H1 (cell line): ENCODE measurements at regions not wholly inside any gene's neighbourhood (a gene's known extent, or its start where the extent isn't known, plus 50 kb on each side); places are given as distances from the start of the nearest gene placed in this dataset.
A peak's percentile ranks its signal among the peaks of the same experiment; 100 is the strongest.

ENCODE experiments used
- CTCF ChIA-PET: fragments of 300-600 bp; sonication (Branson Sonifier 250); formaldehyde crosslinking; loops from one replicate; lab custom pipeline; 2021; ENCODE audit not compliant: partially characterized antibody; lab: Charles Lee
- POLR2A ChIA-PET: fragments of 300-600 bp; sonication (Branson Sonifier 250); formaldehyde crosslinking; loops from one replicate; lab custom pipeline; 2021; ENCODE audit warnings: inconsistent platforms; ENCODE audit not compliant: partially characterized antibody; lab: Charles Lee
- DNase-seq, 2 experiments: peaks; one replicate each; pipeline versions ENCODE4 v3.0.0 to v3.0.0-alpha.2; 2010 to 2022; ENCODE audit warnings: low spot score in 2 of 2, low read depth in 1 of 2, mixed read lengths in 1 of 2
- FAIRE-seq: peaks from 2 replicates; lab custom pipeline; 2011; peaks lifted over from hg19 to GRCh38; lab: Jason Lieb, UNC
- H2AFZ ChIP-seq: 2 replicates; pipeline ENCODE4 v1.8.1; 2012; ENCODE audit warnings: low read length, inconsistent platforms
- H2AK5ac ChIP-seq: 2 replicates; pipeline ENCODE4 v1.6.1; 2013; ENCODE audit warnings: low read depth, low read length
- H2BK120ac ChIP-seq: replicated peaks from 2 replicates; pipeline ENCODE3; 2013; ENCODE audit warnings: low read depth, low read length, inconsistent platforms
- H2BK12ac ChIP-seq: 2 replicates; pipeline ENCODE4 v1.6.1; 2013; ENCODE audit warnings: low read depth, low read length
- H2BK15ac ChIP-seq: 2 replicates; pipeline ENCODE4 v1.6.1; 2013; ENCODE audit warnings: low read length
- H2BK20ac ChIP-seq: 2 replicates; pipeline ENCODE4 v1.6.1; 2013; ENCODE audit warnings: low read length
- H2BK5ac ChIP-seq: 2 replicates; pipeline ENCODE4 v1.6.1; 2013; ENCODE audit warnings: low read depth, low read length
- H3K14ac ChIP-seq: 2 replicates; pipeline ENCODE4 v1.6.1; 2013; ENCODE audit warnings: inconsistent platforms; ENCODE audit not compliant: insufficient read length
- H3K18ac ChIP-seq: 2 replicates; pipeline ENCODE4 v1.6.1; 2013; ENCODE audit warnings: low read length; ENCODE audit errors: extremely low read depth
- H3K23ac ChIP-seq: 2 replicates; pipeline ENCODE4 v1.6.1; 2013; ENCODE audit warnings: inconsistent platforms; ENCODE audit not compliant: insufficient read length
- H3K23me2 ChIP-seq: 2 replicates; pipeline ENCODE4 v1.6.1; 2013; ENCODE audit warnings: low read depth, low read length
- H3K27ac ChIP-seq: 2 replicates; pipeline ENCODE4 v1.6.1; 2011; ENCODE audit warnings: low read depth, low read length, inconsistent platforms
- H3K27me3 ChIP-seq, 4 experiments: replicated peaks in 1 of 4; 1 replicate in 1 of 4; 2 replicates in 3 of 4; pipeline versions ENCODE4 v1.6.1 to v1.8.1; 2011 to 2013; ENCODE audit warnings: low read length in 3 of 4, mild to moderate bottlenecking in 3 of 4, inconsistent platforms in 2 of 4, mixed read lengths in 2 of 4, moderate library complexity in 1 of 4; ENCODE audit not compliant: control insufficient read depth in 3 of 4, insufficient read depth in 3 of 4; ENCODE audit errors: extremely low read depth in 1 of 4
- H3K36me3 ChIP-seq, 4 experiments: 2 replicates each; pipeline versions ENCODE4 v1.6.1 to v1.8.1; 2011 to 2013; ENCODE audit warnings: mild to moderate bottlenecking in 4 of 4, low read length in 3 of 4, moderate library complexity in 2 of 4, control low read depth in 1 of 4, inconsistent platforms in 1 of 4; ENCODE audit not compliant: insufficient read depth in 4 of 4, control insufficient read depth in 2 of 4
- H3K4ac ChIP-seq: replicated peaks from 2 replicates; pipeline ENCODE3; 2013; ENCODE audit warnings: low read length, low read depth, mixed read lengths, inconsistent platforms; ENCODE audit not compliant: insufficient read length
- H3K4me1 ChIP-seq, 4 experiments: replicated peaks in 1 of 4; 1 replicate in 1 of 4; 2 replicates in 3 of 4; pipeline versions ENCODE4 v1.6.1 to v1.8.1; 2011 to 2013; ENCODE audit warnings: low read length in 3 of 4, inconsistent platforms in 2 of 4, mixed read lengths in 1 of 4; ENCODE audit not compliant: insufficient read depth in 4 of 4, control insufficient read depth in 3 of 4
- H3K4me2 ChIP-seq, 2 experiments: 2 replicates each; pipeline versions ENCODE4 v1.6.1 to v1.8.1; 2011 to 2013; ENCODE audit warnings: low read depth in 2 of 2, low read length in 2 of 2, control low read depth in 1 of 2, inconsistent platforms in 1 of 2, mild to moderate bottlenecking in 1 of 2; ENCODE audit not compliant: insufficient read depth in 1 of 2
- H3K4me3 ChIP-seq, 4 experiments: fragments of 200-600, 300-600 bp in 1 of 4; sonication (generic), shearing (Covaris generic), sonication (Bioruptor Twin) in 1 of 4; 2 replicates each; pipeline versions ENCODE4 v1.5.1 to v1.8.1; 2011 to 2016; ENCODE audit warnings: low read length in 4 of 4, low read depth in 3 of 4, control low read depth in 2 of 4, inconsistent platforms in 2 of 4, mild to moderate bottlenecking in 2 of 4, mixed read lengths in 1 of 4, moderate library complexity in 1 of 4; ENCODE audit not compliant: insufficient read depth in 2 of 4; ENCODE audit errors: extremely low read depth in 1 of 4
- H3K56ac ChIP-seq: replicated peaks from 2 replicates; pipeline ENCODE3; 2013; ENCODE audit warnings: low read depth, mild to moderate bottlenecking, mixed read lengths, low read length, inconsistent platforms; ENCODE audit not compliant: insufficient read length
- H3K79me1 ChIP-seq: 2 replicates; pipeline ENCODE4 v1.6.1; 2013; ENCODE audit warnings: low read depth, low read length, control low read depth
- H3K79me2 ChIP-seq, 2 experiments: 2 replicates each; pipeline versions ENCODE4 v1.6.1 to v1.8.1; 2012 to 2013; ENCODE audit warnings: low read length in 2 of 2, mild to moderate bottlenecking in 2 of 2, inconsistent platforms in 1 of 2; ENCODE audit not compliant: insufficient read depth in 2 of 2, control insufficient read depth in 1 of 2
- H3K9ac ChIP-seq, 4 experiments: replicated peaks in 1 of 4; 1 replicate in 1 of 4; 2 replicates in 3 of 4; pipeline versions ENCODE4 v1.6.1 to v1.8.1; 2011 to 2013; ENCODE audit warnings: low read depth in 3 of 4, low read length in 3 of 4, control low read depth in 2 of 4, mild to moderate bottlenecking in 2 of 4, moderate library complexity in 2 of 4, inconsistent platforms in 1 of 4; ENCODE audit errors: extremely low read depth in 1 of 4
- H3K9me3 ChIP-seq, 2 experiments: 2 replicates each; pipeline versions ENCODE4 v1.6.1 to v1.8.1; 2012 to 2013; ENCODE audit warnings: mild to moderate bottlenecking in 2 of 2, moderate library complexity in 2 of 2, control low read depth in 1 of 2, inconsistent platforms in 1 of 2, low read depth in 1 of 2, low read length in 1 of 2, mixed read lengths in 1 of 2; ENCODE audit not compliant: insufficient read depth in 2 of 2
- H4K20me1 ChIP-seq, 2 experiments: replicated peaks in 1 of 2; 2 replicates each; pipeline versions ENCODE3 to v1.8.1; 2011 to 2013; ENCODE audit warnings: inconsistent platforms in 2 of 2, low read length in 2 of 2, mild to moderate bottlenecking in 1 of 2; ENCODE audit not compliant: insufficient read depth in 2 of 2, control insufficient read depth in 1 of 2
- H4K5ac ChIP-seq: 2 replicates; pipeline ENCODE4 v1.6.1; 2013; ENCODE audit warnings: low read length, low read depth, mixed read lengths, inconsistent platforms; ENCODE audit not compliant: insufficient read length
- H4K8ac ChIP-seq: 2 replicates; pipeline ENCODE4 v1.8.0; 2013; ENCODE audit warnings: mild to moderate bottlenecking, moderate library complexity, low read length, inconsistent platforms; ENCODE audit not compliant: insufficient read depth; ENCODE audit errors: extremely low read depth
- H4K91ac ChIP-seq: replicated peaks from 2 replicates; pipeline ENCODE3; 2013; ENCODE audit warnings: low read length, mixed read lengths, inconsistent platforms; ENCODE audit not compliant: insufficient read length
- JUN ChIP-seq: IDR thresholded peaks from 2 replicates; pipeline ENCODE4 v1.6.1; 2011; ENCODE audit warnings: low read depth, mild to moderate bottlenecking, improper control_type of control experiment, low read length
- JUND ChIP-seq: IDR thresholded peaks from 2 replicates; pipeline ENCODE4 v1.6.1; 2011; ENCODE audit warnings: mild to moderate bottlenecking, improper control_type of control experiment, low read length
- KDM4A ChIP-seq: IDR thresholded peaks from one replicate; pipeline ENCODE4 v1.7.1; 2012; ENCODE audit warnings: low read depth, mild to moderate bottlenecking, moderate library complexity, low read length, inconsistent platforms; ENCODE audit not compliant: severe bottlenecking
- TCF12 ChIP-seq: IDR thresholded peaks from 2 replicates; pipeline ENCODE4 v1.6.1; 2011; ENCODE audit warnings: low read depth, mild to moderate bottlenecking, low read length
- WGBS, 2 experiments: shearing (Covaris generic) in 1 of 2; methylation state at CpG; one replicate each; pipeline versions ENCODE4 v1.1.6 to v1.1.7; 2013 to 2015; ENCODE audit warnings: low lambda C conversion rate in 2 of 2, mixed read lengths in 2 of 2, inconsistent platforms in 1 of 2, low coverage in 1 of 2, missing lambda C conversion rate in 1 of 2; ENCODE audit not compliant: insufficient replicate concordance in 2 of 2, insufficient coverage in 1 of 2, insufficient read length in 1 of 2; ENCODE audit errors: extremely low coverage in 1 of 2, missing lambda C conversion rate in 1 of 2; 5-methylcytosine and 5-hydroxymethylcytosine counted together

DNA sequence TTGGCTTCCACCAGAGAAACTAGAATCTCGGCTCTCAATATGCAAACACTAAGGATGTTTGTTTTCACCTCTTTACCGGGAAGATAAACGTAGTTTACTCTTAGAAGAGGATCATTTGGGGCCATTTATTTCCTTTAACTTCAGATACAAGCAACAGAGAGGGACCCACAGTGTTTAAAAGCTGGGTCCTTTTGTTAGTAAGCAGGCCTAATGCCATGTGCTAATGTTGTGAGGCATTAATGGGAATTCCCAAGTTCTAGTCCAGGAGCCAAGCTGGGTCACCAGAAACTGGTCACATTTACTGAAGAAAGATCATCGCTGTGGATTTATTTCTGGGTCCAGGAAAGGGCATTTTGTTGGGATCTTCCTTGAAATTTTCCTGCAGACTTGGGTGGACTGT, 78.1 kb upstream of the ADAMTS9 start:
- Histone ChIP-seq H3K23ac (no peak overlapping the region), H3K79me1 (no peaks in the 10 kb centered on the region), H3K23me2 (no peaks in the 10 kb centered on the region), H3K56ac (no peak overlapping the region), H4K91ac (no peak overlapping the region), H2AFZ (peak overlapping the region; percentile 87), H3K27me3 (no peaks in the 10 kb centered on the region; a peak in 1 of 7 replicates), H2AK5ac (no peak overlapping the region), H4K20me1 (no peaks in the 10 kb centered on the region), H3K18ac (no peak overlapping the region), H3K14ac (no peak overlapping the region), H3K27ac (no peak overlapping the region), H2BK120ac (no peak overlapping the region), H3K4me3 (no peak overlapping the region), H4K8ac (no peak overlapping the region), H3K9ac (no peak overlapping the region), H3K79me2 (no peaks in the 10 kb centered on the region), H2BK20ac (no peak overlapping the region), H3K4me2 (no peak overlapping the region), H3K36me3 (no peaks in the 10 kb centered on the region), H3K4me1 (peaks cover 0 to 7% (median 1%) of the 10 kb centered on the region in 4 experiments; a peak in 2 of 7 replicates), H3K9me3 (no peaks in the 10 kb centered on the region), H4K5ac (no peak overlapping the region), H2BK5ac (no peak overlapping the region), H3K4ac (no peak overlapping the region), H2BK15ac (no peak overlapping the region), H2BK12ac (no peak overlapping the region)
- ChIA-PET POLR2A (no interaction called here), CTCF (interaction anchor here (0.6 to 2.3 kb wide), 6 partner anchors 40 to 382 kb away, joined by 3 to 6 read pairs (median 3); no protein-coding TSS in a partner anchor)
- no peak for FAIRE-seq
- no peak for DNase-seq
- WGBS, 2 experiments: 82% methylated on average over 4 of the region's 4 CpGs; no CpG with 5 or more reads in 1 of the 2 experiments
- TF ChIP-seq JUND: no peak
- TF ChIP-seq JUN: no peak
- no peak for TF ChIP-seq KDM4A
- no peak for TF ChIP-seq TCF12
